NB4 (cell line): ENCODE measurements at regions not wholly inside any gene's neighbourhood (a gene's known extent, or its start where the extent isn't known, plus 50 kb on each side); places are given as distances from the start of the nearest gene placed in this dataset.

ENCODE experiments used
- MYC ChIP-seq: IDR thresholded peaks from 2 replicates; pipeline ENCODE4 v1.6.1; 2011; ENCODE audit warnings: low read depth, low read length
- POLR2A ChIP-seq: IDR thresholded peaks from 2 replicates; pipeline ENCODE4 v1.6.1; 2011; ENCODE audit warnings: mild to moderate bottlenecking; ENCODE audit not compliant: insufficient read length; ENCODE audit errors: extremely low read depth
- TF ChIP-seq, protein P1 (sequence below): IDR thresholded peaks from one replicate; pipeline ENCODE4 v1.5.1; 2012; ENCODE audit warnings: low read depth, low read length

DNA sequence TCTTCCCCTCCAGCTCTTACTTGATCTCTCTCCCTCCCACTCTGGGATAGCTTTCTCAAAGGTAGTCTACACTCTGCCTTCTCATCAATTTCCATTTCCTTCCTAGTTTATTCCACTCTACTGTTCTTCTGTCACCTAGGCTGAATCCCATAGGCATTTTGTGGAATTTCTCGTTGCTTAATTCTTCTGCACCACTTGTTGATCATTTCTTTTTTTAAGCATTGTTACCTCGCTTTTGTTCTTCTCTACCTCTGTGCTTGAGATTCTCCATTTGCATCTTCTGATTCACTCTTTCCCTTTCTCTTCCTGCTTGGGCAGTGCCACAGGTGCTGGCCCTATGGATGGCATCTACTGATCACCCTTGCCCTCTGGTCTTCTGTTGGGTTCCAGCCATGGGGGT, 567.2 kb downstream of the CDH26 start:
- TF ChIP-seq POLR2A (no peak), MYC (no peak)
- TF ChIP-seq, protein P1, sequence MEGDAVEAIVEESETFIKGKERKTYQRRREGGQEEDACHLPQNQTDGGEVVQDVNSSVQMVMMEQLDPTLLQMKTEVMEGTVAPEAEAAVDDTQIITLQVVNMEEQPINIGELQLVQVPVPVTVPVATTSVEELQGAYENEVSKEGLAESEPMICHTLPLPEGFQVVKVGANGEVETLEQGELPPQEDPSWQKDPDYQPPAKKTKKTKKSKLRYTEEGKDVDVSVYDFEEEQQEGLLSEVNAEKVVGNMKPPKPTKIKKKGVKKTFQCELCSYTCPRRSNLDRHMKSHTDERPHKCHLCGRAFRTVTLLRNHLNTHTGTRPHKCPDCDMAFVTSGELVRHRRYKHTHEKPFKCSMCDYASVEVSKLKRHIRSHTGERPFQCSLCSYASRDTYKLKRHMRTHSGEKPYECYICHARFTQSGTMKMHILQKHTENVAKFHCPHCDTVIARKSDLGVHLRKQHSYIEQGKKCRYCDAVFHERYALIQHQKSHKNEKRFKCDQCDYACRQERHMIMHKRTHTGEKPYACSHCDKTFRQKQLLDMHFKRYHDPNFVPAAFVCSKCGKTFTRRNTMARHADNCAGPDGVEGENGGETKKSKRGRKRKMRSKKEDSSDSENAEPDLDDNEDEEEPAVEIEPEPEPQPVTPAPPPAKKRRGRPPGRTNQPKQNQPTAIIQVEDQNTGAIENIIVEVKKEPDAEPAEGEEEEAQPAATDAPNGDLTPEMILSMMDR = no peak
